ENCODE measurements at regions not wholly inside any gene's neighbourhood (a gene's known extent, or its start where the extent isn't known, plus 50 kb on each side); places are given as distances from the start of the nearest gene placed in this dataset.

DNA sequence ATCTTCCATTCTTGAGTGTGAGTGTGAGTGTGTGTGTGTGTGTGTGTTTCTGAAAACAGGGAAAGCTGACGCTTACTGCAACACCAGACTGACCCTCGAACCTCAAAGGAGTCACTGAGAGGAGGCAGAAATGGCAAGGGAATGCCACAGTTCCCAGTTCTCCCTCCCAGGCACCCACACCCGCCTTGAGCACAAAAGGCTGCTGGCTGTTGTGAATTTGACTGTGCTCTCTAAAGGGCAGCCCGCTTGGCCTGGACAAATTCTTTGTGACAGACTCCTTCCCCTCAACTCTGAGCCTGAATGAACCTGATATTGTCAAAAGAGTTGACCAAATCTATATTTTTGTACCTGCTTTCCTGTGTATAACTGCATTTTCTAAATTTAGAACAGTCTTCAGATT, 245.7 kb upstream of the IRX2 start:
- TF ChIP-seq, protein P1, sequence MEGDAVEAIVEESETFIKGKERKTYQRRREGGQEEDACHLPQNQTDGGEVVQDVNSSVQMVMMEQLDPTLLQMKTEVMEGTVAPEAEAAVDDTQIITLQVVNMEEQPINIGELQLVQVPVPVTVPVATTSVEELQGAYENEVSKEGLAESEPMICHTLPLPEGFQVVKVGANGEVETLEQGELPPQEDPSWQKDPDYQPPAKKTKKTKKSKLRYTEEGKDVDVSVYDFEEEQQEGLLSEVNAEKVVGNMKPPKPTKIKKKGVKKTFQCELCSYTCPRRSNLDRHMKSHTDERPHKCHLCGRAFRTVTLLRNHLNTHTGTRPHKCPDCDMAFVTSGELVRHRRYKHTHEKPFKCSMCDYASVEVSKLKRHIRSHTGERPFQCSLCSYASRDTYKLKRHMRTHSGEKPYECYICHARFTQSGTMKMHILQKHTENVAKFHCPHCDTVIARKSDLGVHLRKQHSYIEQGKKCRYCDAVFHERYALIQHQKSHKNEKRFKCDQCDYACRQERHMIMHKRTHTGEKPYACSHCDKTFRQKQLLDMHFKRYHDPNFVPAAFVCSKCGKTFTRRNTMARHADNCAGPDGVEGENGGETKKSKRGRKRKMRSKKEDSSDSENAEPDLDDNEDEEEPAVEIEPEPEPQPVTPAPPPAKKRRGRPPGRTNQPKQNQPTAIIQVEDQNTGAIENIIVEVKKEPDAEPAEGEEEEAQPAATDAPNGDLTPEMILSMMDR (IDR thresholded peaks at IDR 0.05; ENCODE audit: borderline replicate concordance, extremely low read depth, low read length, poor library complexity, severe bottlenecking) = no peak
- TF ChIP-seq EZH2 (IDR thresholded peaks at IDR 0.05; ENCODE audit: borderline replicate concordance, low read depth, low read length, severe bottlenecking) = no peak

All from DND-41 (cell line).